Lower lobe of right lung (tissue), 2 donors: ENCODE measurements at regions not wholly inside any gene's neighbourhood (a gene's known extent, or its start where the extent isn't known, plus 50 kb on each side); places are given as distances from the start of the nearest gene placed in this dataset.

Experiments used
- ATAC-seq, 2 donors: fragments of 200-7000 bp; cut with Tn5 transposase; one replicate each; pipeline ENCODE4 v1.9.1; 2020 to 2022; ENCODE audit warnings: mild to moderate bottlenecking in 2 of 2, moderate library complexity in 2 of 2
- DNase-seq: peaks from one replicate; pipeline ENCODE4 v3.0.0-alpha.2; 2020
- H3K27ac ChIP-seq: fragments of 200-600 bp; one replicate; pipeline ENCODE4 v1.8.0; 2022
- H3K27me3 ChIP-seq: fragments of 200-600 bp; one replicate; pipeline ENCODE4 v1.8.0; 2022; ENCODE audit warnings: low read depth
- H3K36me3 ChIP-seq: fragments of 200-600 bp; one replicate; pipeline ENCODE4 v1.8.0; 2022; ENCODE audit warnings: mild to moderate bottlenecking
- H3K4me1 ChIP-seq: fragments of 200-600 bp; one replicate; pipeline ENCODE4 v1.8.0; 2022
- H3K4me3 ChIP-seq: fragments of 200-600 bp; one replicate; pipeline ENCODE4 v1.8.0; 2022; ENCODE audit warnings: mild to moderate bottlenecking
- H3K9me3 ChIP-seq: fragments of 200-600 bp; one replicate; pipeline ENCODE4 v1.8.0; 2022
- CTCF ChIP-seq: fragments of 200-600 bp; IDR thresholded peaks from one replicate; pipeline ENCODE4 v1.8.0; 2022; ENCODE audit warnings: antibody characterized with exemption, mild to moderate bottlenecking
- intact Hi-C: fragments of 100-400 bp; cut with DNase I; formaldehyde crosslinking; loops from one replicate; pipeline ENCODE4 v1.11.0; 2022
- donor health status: DM: no; HTN: yes; CAD: no; lungs with severe emphysema.

GRCh38 chr2:5945742-5946141 lies 253.6 kb downstream of the SOX11 start:
- H3K9me3 ChIP-seq: no peaks in the 10 kb centered on the region
- no peak overlapping the region for H3K4me3 ChIP-seq
- no peaks in the 10 kb centered on the region for H3K27me3 ChIP-seq
- no peak for TF ChIP-seq CTCF
- DNase-seq (no peak), ATAC-seq (no peak)
- H3K4me1 ChIP-seq: no peaks in the 10 kb centered on the region
- no peak overlapping the region for H3K27ac ChIP-seq
- no peaks in the 10 kb centered on the region for H3K36me3 ChIP-seq
- intact Hi-C loops: no loop called here

GRCh38 chr2:5946225-5947115 lies 254.3 kb downstream of the SOX11 start:
- H3K4me1 ChIP-seq: no peaks in the 10 kb centered on the region
- no peaks in the 10 kb centered on the region for H3K36me3 ChIP-seq
- no peak overlapping the region for H3K4me3 ChIP-seq
- H3K27me3 ChIP-seq: no peaks in the 10 kb centered on the region
- no peaks in the 10 kb centered on the region for H3K9me3 ChIP-seq
- no peak for DNase-seq
- no peak overlapping the region for H3K27ac ChIP-seq
- no peak for TF ChIP-seq CTCF
- ATAC-seq: no peak
- intact Hi-C loops: no loop called here

- intact Hi-C loops: no loop called here
- Histone ChIP-seq H3K9me3 (no peaks in the 10 kb centered on the region), H3K4me1 (no peaks in the 10 kb centered on the region), H3K4me3 (no peak overlapping the region), H3K27me3 (no peaks in the 10 kb centered on the region), H3K27ac (no peak overlapping the region), H3K36me3 (no peaks in the 10 kb centered on the region)
- no peak for TF ChIP-seq CTCF
- DNase-seq (no peak), ATAC-seq (no peak)
Measured at GRCh38 chr2:5950736-5951135, 258.6 kb downstream of the SOX11 start.

GRCh38 chr2:5951471-5951870 lies 259.3 kb downstream of the SOX11 start:
- H3K4me1 ChIP-seq: no peaks in the 10 kb centered on the region
- no peak overlapping the region for H3K4me3 ChIP-seq
- no peaks in the 10 kb centered on the region for H3K27me3 ChIP-seq
- ATAC-seq: no peak
- no peaks in the 10 kb centered on the region for H3K9me3 ChIP-seq
- TF ChIP-seq CTCF: no peak
- no peaks in the 10 kb centered on the region for H3K36me3 ChIP-seq
- intact Hi-C loops: no loop called here
- no peak overlapping the region for H3K27ac ChIP-seq
- no peak for DNase-seq

- ATAC-seq (no peak), DNase-seq (no peak)
- H3K4me1 ChIP-seq: no peaks in the 10 kb centered on the region
- H3K27me3 ChIP-seq: no peaks in the 10 kb centered on the region
- intact Hi-C loops: no loop called here
- H3K27ac ChIP-seq: no peak overlapping the region
- H3K36me3 ChIP-seq: no peaks in the 10 kb centered on the region
- H3K9me3 ChIP-seq: no peaks in the 10 kb centered on the region
- H3K4me3 ChIP-seq: no peak overlapping the region
- no peak for TF ChIP-seq CTCF
Measured at GRCh38 chr2:5953525-5953924, 261.3 kb downstream of the SOX11 start.
